HCT116 (cell line): ENCODE measurements at regions not wholly inside any gene's neighbourhood (a gene's known extent, or its start where the extent isn't known, plus 50 kb on each side); places are given as distances from the start of the nearest gene placed in this dataset.

ENCODE experiments used
- ATAC-seq: fragments of 200-7000 bp; cut with Tn5 transposase; 2 replicates; pipeline ENCODE4 v1.9.1; 2020; ENCODE audit warnings: mild to moderate bottlenecking, moderate library complexity
- BruUV-seq: library from RNA; stranded (reverse); fragments of 400-500 nt; replicated peaks from 2 replicates; lab custom pipeline; 2021; lab: Mats Ljungman, UMichigan
- CTCF ChIA-PET: fragments of 300-600 bp; sonication (Branson Sonifier 250); formaldehyde crosslinking; loops from one replicate; lab custom pipeline; 2021; ENCODE audit warnings: antibody characterized with exemption; lab: Charles Lee
- POLR2A ChIA-PET: fragments of 300-600, 350-600 bp; sonication (Branson Sonifier 250); formaldehyde crosslinking; loops from one replicate; lab custom pipeline; 2021; ENCODE audit warnings: antibody characterized with exemption; lab: Charles Lee
- RAD21 ChIA-PET, 2 experiments: fragments of 300-600 bp; sonication (Branson Sonifier 250); formaldehyde crosslinking; loops; one replicate each; lab custom pipeline; 2023; ENCODE audit warnings: low total read pairs in 2 of 2; ENCODE audit not compliant: uncharacterized antibody in 2 of 2, unreplicated experiment in 2 of 2, low non-redundant PET in 1 of 2; lab: Charles Lee
- DNase-seq: peaks from one replicate; pipeline ENCODE4 v3.0.0-alpha.2; 2010; ENCODE audit warnings: low read depth, low spot score
- H2AFZ ChIP-seq: fragments of 200-600 bp; shearing (Covaris generic), sonication (generic); 2 replicates; pipeline ENCODE4 v1.6.1; 2017; ENCODE audit warnings: low read depth, mixed run types, mixed read lengths, antibody characterized with exemption, low read length; ENCODE audit not compliant: poor library complexity, severe bottlenecking
- H3K27ac ChIP-seq: 2 replicates; pipeline ENCODE4 v1.5.1; 2012; ENCODE audit warnings: low read depth, low read length
- H3K27me3 ChIP-seq: fragments of 200-600 bp; sonication (generic); 2 replicates; pipeline ENCODE4 v1.6.1; 2016; ENCODE audit warnings: mixed run types, low read length, mixed read lengths; ENCODE audit not compliant: insufficient read depth
- H3K36me3 ChIP-seq, 2 experiments: fragments of 200-500 bp in 1 of 2; fragments of 200-600 bp in 1 of 2; sonication (Bioruptor generic) in 1 of 2; sonication (generic) in 1 of 2; 2 replicates each; pipeline versions ENCODE4 v1.5.1 to v1.6.1; 2014 to 2016; ENCODE audit warnings: low read length in 2 of 2, inconsistent platforms in 1 of 2, mixed read lengths in 1 of 2, mixed run types in 1 of 2; ENCODE audit not compliant: insufficient read depth in 2 of 2, control insufficient read depth in 1 of 2
- H3K4me1 ChIP-seq, 2 experiments: fragments of 200-600 bp in 1 of 2; sonication (generic) in 1 of 2; 2 replicates each; pipeline versions ENCODE4 v1.5.1 to v1.6.1; 2012 to 2017; ENCODE audit warnings: low read length in 2 of 2, inconsistent platforms in 1 of 2, mild to moderate bottlenecking in 1 of 2, mixed read lengths in 1 of 2, mixed run types in 1 of 2, moderate library complexity in 1 of 2; ENCODE audit not compliant: insufficient read depth in 2 of 2, control insufficient read depth in 1 of 2
- H3K4me2 ChIP-seq: fragments of 200-600 bp; sonication (generic); 2 replicates; pipeline ENCODE4 v1.6.1; 2017; ENCODE audit warnings: mixed run types, low read length, mixed read lengths
- H3K4me3 ChIP-seq, 2 experiments: fragments of 200-600 bp in 1 of 2; sonication (generic) in 1 of 2; replicated peaks in 1 of 2; 2 replicates each; pipeline ENCODE4 v1.5.1; 2011 to 2016; ENCODE audit warnings: low read length in 2 of 2, control low read depth in 1 of 2, low read depth in 1 of 2, mild to moderate bottlenecking in 1 of 2, mixed read lengths in 1 of 2, mixed run types in 1 of 2
- H3K79me2 ChIP-seq: fragments of 200-600 bp; sonication (generic); 2 replicates; pipeline ENCODE4 v1.6.1; 2017; ENCODE audit warnings: mild to moderate bottlenecking, mixed run types, low read length, moderate library complexity, mixed read lengths; ENCODE audit not compliant: insufficient read depth
- H3K9ac ChIP-seq: fragments of 200-600 bp; sonication (generic); 2 replicates; pipeline ENCODE4 v1.6.1; 2016; ENCODE audit warnings: low read length, mixed read lengths
- H3K9me2 ChIP-seq: fragments of 200-600 bp; sonication (generic), shearing (Covaris generic); 2 replicates; pipeline ENCODE4 v1.6.1; 2017; ENCODE audit warnings: mixed run types, mild to moderate bottlenecking, moderate library complexity; ENCODE audit not compliant: insufficient read depth
- H3K9me3 ChIP-seq, 2 experiments: fragments of 200-500 bp in 1 of 2; fragments of 200-600 bp in 1 of 2; sonication (Bioruptor generic) in 1 of 2; sonication (generic) in 1 of 2; 2 replicates each; pipeline ENCODE4 v1.6.1; 2014 to 2017; ENCODE audit warnings: low read length in 2 of 2, mixed read lengths in 2 of 2, inconsistent platforms in 1 of 2, low read depth in 1 of 2, mild to moderate bottlenecking in 1 of 2, mixed run types in 1 of 2, moderate library complexity in 1 of 2; ENCODE audit not compliant: control insufficient read depth in 1 of 2, insufficient read depth in 1 of 2
- H4K20me1 ChIP-seq: fragments of 200-600 bp; sonication (generic), shearing (Covaris generic); 2 replicates; pipeline ENCODE4 v1.6.1; 2017; ENCODE audit warnings: mixed run types, mild to moderate bottlenecking, moderate library complexity; ENCODE audit not compliant: insufficient read depth
- EZH2phosphoT487 ChIP-seq: fragments of 200-600 bp; IDR thresholded peaks from 2 replicates; pipeline ENCODE4 v1.6.1; 2018; ENCODE audit warnings: antibody characterized with exemption, borderline replicate concordance
- RAD21 ChIP-seq: IDR thresholded peaks from 2 replicates; pipeline ENCODE4 v1.6.1; 2012; ENCODE audit warnings: low read depth, mild to moderate bottlenecking
- SP1 ChIP-seq: IDR thresholded peaks from 2 replicates; pipeline ENCODE4 v1.6.1; 2012; ENCODE audit warnings: low read depth
- ZBTB33 ChIP-seq: IDR thresholded peaks from 2 replicates; pipeline ENCODE4 v1.6.1; 2011; ENCODE audit warnings: mild to moderate bottlenecking, low read length, moderate library complexity; ENCODE audit not compliant: insufficient replicate concordance; ENCODE audit errors: extremely low read depth
- intact Hi-C: fragments of 100-400 bp; cut with micrococcal nuclease; formaldehyde crosslinking; loops from 2 replicates; pipeline ENCODE4 v1.10.0; 2022
- TF ChIP-seq, protein P1 (sequence below): IDR thresholded peaks from 2 replicates; pipeline ENCODE4 v1.6.1; 2012

DNA sequence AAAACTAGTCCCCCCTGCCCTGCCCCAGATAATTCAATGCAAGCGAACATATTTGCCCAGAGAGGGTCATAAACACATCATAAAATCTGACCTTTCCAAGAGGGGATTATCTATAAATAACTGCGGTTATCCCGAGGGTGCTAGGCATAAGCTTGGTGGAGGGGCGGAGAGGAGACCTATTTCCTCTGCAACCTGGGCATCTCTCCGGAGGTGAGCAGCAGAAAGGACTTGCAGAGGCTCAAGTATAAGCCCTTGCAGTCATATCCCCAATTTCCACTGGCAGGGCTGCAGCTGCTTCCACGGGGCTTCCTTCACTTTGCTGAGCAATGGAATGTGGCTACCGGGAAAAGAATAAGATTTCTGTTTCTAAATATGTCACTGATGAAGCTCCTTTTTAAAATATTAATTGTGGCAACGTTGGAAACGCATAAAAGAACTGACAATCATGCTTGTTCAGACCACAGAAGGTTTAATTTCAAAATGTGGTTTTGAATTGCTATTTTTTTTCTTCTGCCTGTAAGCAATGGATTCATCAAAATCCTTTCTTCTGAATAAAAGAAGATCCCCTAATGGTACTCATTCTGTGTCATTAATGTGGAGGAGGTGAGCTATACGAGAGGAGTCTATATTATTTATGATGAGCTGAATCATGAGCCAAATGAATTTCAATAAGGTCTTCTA is 268.9 kb upstream of the ATP2B1 start:
- CTCF ChIA-PET, result no interaction called here
- BruUV-seq, result no TSS peak
- no peak overlapping the region for H2AFZ ChIP-seq

More for the DNA sequence above, 268.9 kb upstream of the ATP2B1 start:
- ATAC-seq (no peak), DNase-seq (no peak)
- intact Hi-C loops, result no loop called here
- H3K79me2 ChIP-seq, result no peaks in the 10 kb centered on the region
- ChIA-PET RAD21 (no interaction called here), POLR2A (no interaction called here)
- H3K36me3 ChIP-seq, result no peaks in the 10 kb centered on the region
- H3K9ac ChIP-seq, result no peak overlapping the region
- H3K27me3 ChIP-seq, result no peaks in the 10 kb centered on the region
- no peak overlapping the region for H3K4me3 ChIP-seq
- no peak overlapping the region for H3K27ac ChIP-seq
- H3K9me3 ChIP-seq, result no peaks in the 10 kb centered on the region
- H3K4me1 ChIP-seq, result no peaks in the 10 kb centered on the region
- TF ChIP-seq ZBTB33 (no peak), RAD21 (no peak), EZH2phosphoT487 (no peak), SP1 (no peak)
- TF ChIP-seq, protein P1, sequence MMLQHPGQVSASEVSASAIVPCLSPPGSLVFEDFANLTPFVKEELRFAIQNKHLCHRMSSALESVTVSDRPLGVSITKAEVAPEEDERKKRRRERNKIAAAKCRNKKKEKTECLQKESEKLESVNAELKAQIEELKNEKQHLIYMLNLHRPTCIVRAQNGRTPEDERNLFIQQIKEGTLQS, result no peak
- no peak overlapping the region for H3K4me2 ChIP-seq
- H3K9me2 ChIP-seq, result no peaks in the 10 kb centered on the region; the same call in 1 of the 2 replicates
- no peaks in the 10 kb centered on the region for H4K20me1 ChIP-seq
